IMR-90 (cell line): ENCODE measurements at regions not wholly inside any gene's neighbourhood (a gene's known extent, or its start where the extent isn't known, plus 50 kb on each side); places are given as distances from the start of the nearest gene placed in this dataset.
"Not testable (repeated sequence)": the region's sequence is repeated elsewhere in the genome, so short reads cannot be mapped to it uniquely, and the experiment has no call there.

ENCODE experiments used
- ATAC-seq: fragments of 200-7000 bp; cut with Tn5 transposase; 2 replicates; pipeline ENCODE4 v1.9.1; 2020; ENCODE audit warnings: low read depth, mild to moderate bottlenecking, moderate library complexity
- BruUV-seq: library from RNA; stranded (reverse); fragments of 400-500 nt; replicated peaks from 2 replicates; lab custom pipeline; 2021; lab: Mats Ljungman, UMichigan
- CTCF ChIA-PET: fragments of 300-600 bp; formaldehyde crosslinking; extraction: SDS; loops from one replicate; lab custom pipeline; 2021; ENCODE audit warnings: antibody characterized with exemption; lab: Yijun Ruan, JAX
- POLR2A ChIA-PET: fragments of 300-600 bp; sonication (Branson Sonifier 250); formaldehyde crosslinking; loops from one replicate; lab custom pipeline; 2022; ENCODE audit warnings: antibody characterized with exemption; ENCODE audit not compliant: unreplicated experiment; lab: Charles Lee
- DNase-seq: peaks from one replicate; pipeline ENCODE4 v3.0.0; 2013
- H2AFZ ChIP-seq: replicated peaks from 2 replicates; pipeline ENCODE3; 2013; ENCODE audit warnings: low read length, mild to moderate bottlenecking; ENCODE audit not compliant: poor library complexity
- H2AK5ac ChIP-seq: 2 replicates; pipeline ENCODE4 v1.6.1; 2013; ENCODE audit warnings: low read depth, low read length, inconsistent platforms
- H2AK9ac ChIP-seq: replicated peaks from 2 replicates; pipeline ENCODE3; 2013; ENCODE audit warnings: mild to moderate bottlenecking, low read depth, low read length, moderate library complexity; ENCODE audit not compliant: poor library complexity
- H2BK120ac ChIP-seq: 2 replicates; pipeline ENCODE4 v1.6.1; 2013; ENCODE audit warnings: low read depth, low read length, inconsistent platforms
- H2BK15ac ChIP-seq: 3 replicates; pipeline ENCODE4 v1.6.1; 2013; ENCODE audit warnings: low read depth, low read length, inconsistent platforms
- H2BK20ac ChIP-seq: 2 replicates; pipeline ENCODE4 v1.6.1; 2013; ENCODE audit warnings: low read depth, mild to moderate bottlenecking, inconsistent platforms, low read length, moderate library complexity
- H2BK5ac ChIP-seq: 2 replicates; pipeline ENCODE4 v1.6.1; 2013; ENCODE audit warnings: mild to moderate bottlenecking, low read depth, low read length, inconsistent platforms; ENCODE audit not compliant: poor library complexity, severe bottlenecking
- H3K14ac ChIP-seq: replicated peaks from 2 replicates; pipeline ENCODE4 v1.6.1; 2013; ENCODE audit warnings: low read depth, low read length, inconsistent platforms
- H3K18ac ChIP-seq: 2 replicates; pipeline ENCODE4 v1.6.1; 2013; ENCODE audit warnings: low read depth, low read length, control low read depth
- H3K23ac ChIP-seq: 2 replicates; pipeline ENCODE4 v1.6.1; 2013; ENCODE audit warnings: low read depth, low read length, inconsistent platforms
- H3K27ac ChIP-seq: 2 replicates; pipeline ENCODE4 v1.5.1; 2013; ENCODE audit warnings: mild to moderate bottlenecking, control low read depth, low read length; ENCODE audit not compliant: insufficient read depth
- H3K27me3 ChIP-seq: 2 replicates; pipeline ENCODE4 v1.6.1; 2013; ENCODE audit warnings: low read length; ENCODE audit not compliant: control insufficient read depth, insufficient read depth
- H3K36me3 ChIP-seq: 2 replicates; pipeline ENCODE4 v1.6.1; 2013; ENCODE audit warnings: low read length, mixed read lengths; ENCODE audit not compliant: control insufficient read depth, insufficient read depth
- H3K4ac ChIP-seq: 2 replicates; pipeline ENCODE4 v1.6.1; 2013; ENCODE audit warnings: low read depth, low read length, inconsistent platforms
- H3K4me1 ChIP-seq: 2 replicates; pipeline ENCODE4 v1.6.1; 2013; ENCODE audit warnings: low read length, mixed read lengths; ENCODE audit not compliant: control insufficient read depth, insufficient read depth
- H3K4me2 ChIP-seq: 2 replicates; pipeline ENCODE4 v1.6.1; 2013; ENCODE audit warnings: low read depth, mild to moderate bottlenecking, control low read depth, low read length, moderate library complexity
- H3K4me3 ChIP-seq: 2 replicates; pipeline ENCODE4 v1.5.1; 2013; ENCODE audit warnings: low read depth, mild to moderate bottlenecking, control low read depth, low read length, moderate library complexity; ENCODE audit not compliant: insufficient read depth
- H3K56ac ChIP-seq: 2 replicates; pipeline ENCODE4 v1.6.1; 2013; ENCODE audit warnings: low read length, inconsistent platforms; ENCODE audit not compliant: insufficient read depth; ENCODE audit errors: extremely low read depth
- H3K79me1 ChIP-seq, 2 experiments: 2 replicates each; pipeline ENCODE4 v1.6.1; 2013; ENCODE audit warnings: low read length in 2 of 2, inconsistent platforms in 1 of 2, low read depth in 1 of 2
- H3K9ac ChIP-seq: 2 replicates; pipeline ENCODE4 v1.6.1; 2013; ENCODE audit warnings: low read depth, low read length, control low read depth
- H3K9me1 ChIP-seq: 2 replicates; pipeline ENCODE4 v1.6.1; 2013; ENCODE audit warnings: low read length, inconsistent platforms; ENCODE audit not compliant: insufficient read depth
- H3K9me3 ChIP-seq: 2 replicates; pipeline ENCODE4 v1.6.1; 2013; ENCODE audit warnings: low read length; ENCODE audit not compliant: control insufficient read depth, insufficient read depth
- H4K20me1 ChIP-seq: 2 replicates; pipeline ENCODE4 v1.6.1; 2013; ENCODE audit warnings: low read length, inconsistent platforms; ENCODE audit not compliant: insufficient read depth
- H4K5ac ChIP-seq: 2 replicates; pipeline ENCODE4 v1.6.1; 2013; ENCODE audit warnings: mild to moderate bottlenecking, low read depth, low read length, control low read depth
- H4K8ac ChIP-seq, 2 experiments: 2 replicates each; pipeline ENCODE4 v1.6.1; 2013; ENCODE audit warnings: low read depth in 2 of 2, low read length in 2 of 2, control low read depth in 1 of 2, inconsistent platforms in 1 of 2
- H4K91ac ChIP-seq: 2 replicates; pipeline ENCODE4 v1.6.1; 2013; ENCODE audit warnings: low read depth, low read length, inconsistent platforms; ENCODE audit not compliant: insufficient read depth
- WGBS, 2 experiments: methylation state at CpG; one replicate each; pipeline versions ENCODE4 v1.1.5 to v1.1.7; 2013; ENCODE audit warnings: missing lambda C conversion rate in 2 of 2; ENCODE audit not compliant: insufficient read length in 1 of 2; ENCODE audit errors: extremely low coverage in 2 of 2; 5-methylcytosine and 5-hydroxymethylcytosine counted together
- dilution Hi-C: fragments of 300-500 bp; cut with HindIII; formaldehyde crosslinking; loops from one replicate; pipeline ENCODE4 v1.14.3; 2018; ENCODE audit warnings: low sequenced_read_pairs; ENCODE audit not compliant: unreplicated experiment
- in situ Hi-C: fragments of 300-500 bp; cut with MboI; formaldehyde crosslinking; loops from 3 replicates; pipeline ENCODE4 v1.14.3; 2019; ENCODE audit warnings: low sequenced_read_pairs, inconsistent platforms, mixed read lengths
- intact Hi-C: fragments of 100-400 bp; cut with micrococcal nuclease; formaldehyde crosslinking; loops from 2 replicates; pipeline ENCODE4 v1.10.0; 2022

- H3K4me1 ChIP-seq, H3K27ac ChIP-seq, in situ Hi-C loops, H4K5ac ChIP-seq, H3K79me1 ChIP-seq, H2BK20ac ChIP-seq, H3K56ac ChIP-seq, H4K20me1 ChIP-seq, H4K8ac ChIP-seq, H3K36me3 ChIP-seq, H4K91ac ChIP-seq, H3K27me3 ChIP-seq, H3K14ac ChIP-seq, H3K9me1 ChIP-seq, intact Hi-C loops, H2AK5ac ChIP-seq, H3K4me2 ChIP-seq, H3K4ac ChIP-seq, H2BK5ac ChIP-seq, CTCF ChIA-PET, BruUV-seq, ATAC-seq, H3K9me3 ChIP-seq, H3K18ac ChIP-seq, dilution Hi-C loops, POLR2A ChIA-PET, H3K9ac ChIP-seq, H3K23ac ChIP-seq, H3K4me3 ChIP-seq, DNase-seq, H2BK15ac ChIP-seq, H2AFZ ChIP-seq, H2BK120ac ChIP-seq, H2AK9ac ChIP-seq: not testable (repeated sequence)
- 100% methylated on average over 4 of the region's 24 CpGs; no CpG with 5 or more reads in 1 of the 2 experiments for WGBS, 2 experiments
Measured at GRCh38 chr5:38631376-38631775, 74.9 kb upstream of the LIFR start.
